A204.1 (cell line): ENCODE measurements at regions not wholly inside any gene's neighbourhood (a gene's known extent, or its start where the extent isn't known, plus 50 kb on each side); places are given as distances from the start of the nearest gene placed in this dataset.

Source experiments
- FAIRE-seq: peaks from 2 replicates; lab custom pipeline; 2012; peaks lifted over from hg19 to GRCh38; lab: Jason Lieb, UNC

DNA sequence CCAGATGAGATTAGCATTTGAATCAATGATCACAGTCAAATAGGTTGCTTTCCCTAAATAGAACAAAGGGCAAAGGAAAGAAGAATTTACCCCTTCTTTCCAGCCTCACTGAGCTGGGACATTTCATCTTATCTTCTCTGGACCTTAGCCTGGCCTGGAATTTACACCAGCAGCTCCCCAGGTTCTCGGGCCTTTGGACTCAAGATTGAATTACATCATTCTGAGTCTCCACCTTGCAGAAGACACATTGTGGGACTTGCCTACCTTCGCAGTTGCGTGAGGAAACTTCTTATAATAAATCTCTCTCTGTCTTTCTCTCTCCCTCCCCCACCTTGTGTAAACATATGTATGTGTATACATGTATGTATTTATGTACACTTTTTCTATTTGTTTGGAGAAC, 732.4 kb downstream of the IPMK start:
- no peak for FAIRE-seq

DNA sequence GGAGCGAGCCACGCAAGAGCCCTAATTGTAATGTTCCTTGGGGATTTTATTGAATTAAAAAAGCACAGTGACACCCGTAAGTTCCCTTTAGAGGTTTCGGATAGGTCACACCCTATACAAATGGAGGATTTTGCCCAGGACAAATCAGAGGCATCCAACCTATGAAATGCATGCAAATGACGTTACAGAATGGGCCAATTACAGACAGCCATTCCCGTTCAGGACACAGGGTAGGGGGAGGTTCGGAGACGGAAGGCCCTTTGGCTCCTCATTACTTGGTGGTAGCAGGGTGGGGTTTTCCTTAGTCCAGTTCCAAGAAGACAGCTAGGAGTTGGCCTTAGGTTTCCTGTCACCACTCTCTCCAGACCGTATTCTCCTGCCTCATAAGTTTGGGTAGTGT, 754.1 kb downstream of the IPMK start:
- FAIRE-seq, result no peak

DNA sequence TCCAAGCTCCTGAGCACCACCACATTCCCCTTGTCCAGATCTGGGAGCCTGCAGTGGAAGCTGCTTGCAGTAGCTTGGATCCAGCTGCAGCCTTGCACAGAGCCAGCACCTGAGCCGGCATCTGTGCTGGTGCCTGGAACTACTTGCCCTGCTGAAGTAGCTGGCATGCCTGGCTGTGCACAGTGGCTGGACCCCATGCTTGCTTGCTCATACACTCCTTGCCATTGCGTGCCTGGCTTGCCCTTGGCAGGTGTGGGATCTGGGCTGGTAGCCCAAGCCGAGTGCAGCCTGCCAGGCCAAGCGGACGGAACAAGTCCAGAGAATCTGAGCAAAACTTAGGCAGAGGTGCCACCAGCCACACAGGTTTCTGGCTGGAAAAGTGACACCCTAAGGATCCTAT, 759.9 kb downstream of the IPMK start:
- FAIRE-seq, result no peak

DNA sequence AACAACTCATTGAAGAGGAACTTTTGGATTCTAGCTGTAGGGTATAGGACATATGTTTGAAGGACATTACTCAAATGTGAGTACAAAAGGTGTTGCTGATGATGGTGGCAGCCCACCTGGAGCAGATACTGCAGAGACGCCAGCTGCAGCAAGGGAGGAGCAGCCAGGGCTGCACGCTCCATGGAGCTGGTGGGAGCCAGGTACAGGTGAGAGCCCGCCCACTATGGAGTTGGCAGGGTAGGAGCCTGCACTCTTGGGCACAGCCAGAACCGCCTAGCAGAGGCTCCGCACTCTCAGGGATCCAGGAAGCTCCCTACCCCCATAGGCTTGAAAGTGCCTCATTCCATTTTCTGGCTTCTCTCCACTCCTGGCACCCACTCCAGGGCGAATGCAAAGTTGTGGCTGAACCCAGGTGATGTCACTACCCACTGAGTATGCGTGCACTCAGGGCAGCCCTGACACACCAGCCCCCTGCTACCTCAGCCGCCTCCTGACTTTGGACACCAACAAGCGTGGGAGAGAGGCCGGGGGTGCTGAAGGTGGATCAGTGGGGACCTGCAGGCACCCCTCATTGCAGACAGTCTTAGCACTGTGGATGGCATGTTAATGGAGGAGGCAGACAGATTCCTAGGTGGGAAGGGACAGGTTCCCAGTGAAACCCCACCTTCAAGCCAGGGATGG, 761.1 kb downstream of the IPMK start:
- FAIRE-seq, result no peak

DNA sequence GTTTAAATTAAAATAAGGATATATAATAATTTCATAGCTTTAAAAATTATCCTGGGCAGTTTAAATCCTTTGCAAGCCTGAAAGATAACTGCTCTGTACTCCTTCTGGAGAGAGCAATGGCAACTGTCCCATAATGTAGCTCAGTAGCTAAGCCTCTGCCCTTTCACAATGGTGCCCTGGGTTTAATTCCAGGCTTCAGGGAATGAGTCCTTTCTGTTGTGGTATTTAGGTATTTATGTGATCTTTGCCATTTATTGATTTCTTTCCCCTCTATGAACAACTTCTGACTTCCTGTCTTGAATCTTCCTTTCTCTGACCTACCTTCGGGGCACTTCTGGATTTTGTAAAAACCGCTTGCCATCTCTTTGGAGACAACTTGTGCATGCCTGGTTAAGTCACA, 773.2 kb downstream of the IPMK start:
- no peak for FAIRE-seq

DNA sequence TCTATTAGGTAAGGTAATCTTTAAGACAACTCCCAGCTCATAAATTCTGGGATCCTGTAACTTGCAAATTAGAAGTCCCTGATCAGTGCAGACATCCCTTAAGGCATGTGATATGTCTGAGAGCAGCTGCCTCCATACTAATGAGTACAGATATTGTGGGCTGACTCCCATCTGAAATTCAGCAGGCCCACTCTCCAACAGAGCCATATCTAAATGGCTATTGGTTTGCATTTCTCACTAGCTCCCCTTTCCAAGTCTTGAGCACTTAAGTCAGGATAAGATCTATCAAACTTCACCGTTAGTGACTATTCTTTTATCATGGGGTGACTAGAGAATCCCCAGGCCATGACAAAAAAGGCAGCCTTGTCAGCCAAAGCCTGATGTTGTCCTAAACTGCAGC, 785.4 kb downstream of the IPMK start:
- no peak for FAIRE-seq

DNA sequence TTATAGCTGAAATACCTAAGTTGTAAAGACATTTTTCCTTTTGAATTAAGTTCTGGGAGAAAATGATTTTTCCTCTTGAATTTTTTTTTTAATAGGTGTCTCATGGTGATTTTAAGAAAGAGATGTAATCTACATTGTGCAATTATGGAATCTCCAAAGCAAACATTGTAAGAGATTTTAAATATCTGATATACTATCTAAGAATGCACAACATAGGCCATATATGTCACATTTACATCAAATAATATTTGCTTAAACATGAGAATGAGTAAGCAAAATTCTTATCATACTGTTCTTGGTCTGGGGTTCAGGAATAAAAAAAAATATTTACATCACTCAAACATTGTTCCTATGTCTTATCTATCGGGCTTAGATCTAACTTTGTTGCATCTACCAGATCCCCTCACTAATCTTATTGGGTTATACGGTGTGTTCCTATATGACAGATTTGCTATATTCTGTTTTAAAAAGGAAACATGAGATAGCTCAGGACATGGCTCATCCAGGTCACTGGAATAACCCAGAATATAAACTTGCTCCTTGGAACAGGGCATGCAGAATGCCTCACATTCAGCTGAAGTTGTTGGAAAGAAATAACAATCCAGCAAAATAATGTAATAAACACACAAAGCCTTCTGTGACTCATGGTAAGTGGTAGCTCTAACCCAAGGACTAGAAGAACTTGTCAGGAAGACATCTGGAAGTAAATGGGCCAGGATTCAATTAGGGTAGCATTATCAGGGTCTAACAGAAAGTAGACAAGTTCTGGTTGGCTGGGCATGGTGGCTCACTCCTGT, 794.7 kb downstream of the IPMK start:
- no peak for FAIRE-seq

DNA sequence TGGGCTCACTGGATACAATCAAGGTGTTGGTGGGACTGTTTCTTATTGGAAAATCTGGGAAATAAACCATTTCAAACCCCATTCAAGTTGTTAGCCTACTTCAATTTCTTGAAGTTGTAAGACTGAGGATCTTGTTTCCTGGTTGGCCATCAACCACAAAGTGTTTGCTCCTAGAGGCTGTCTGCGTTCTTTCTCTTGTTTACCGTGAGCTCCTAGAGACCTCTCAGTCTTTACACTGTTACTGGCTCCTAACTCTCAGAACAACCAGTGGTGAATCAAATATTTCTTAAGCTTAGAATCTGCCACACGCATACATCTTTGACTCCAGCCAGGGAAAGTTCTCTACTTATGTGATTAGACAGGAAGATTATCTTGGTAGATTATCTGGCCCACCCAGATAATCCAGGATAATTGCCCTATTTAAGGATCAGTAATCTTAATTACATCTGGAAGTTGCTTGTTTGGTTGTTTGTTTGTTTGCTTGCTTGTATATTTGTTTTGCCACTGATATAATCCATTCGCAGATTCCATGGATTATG, 798.7 kb downstream of the IPMK start:
- FAIRE-seq, result no peak

DNA sequence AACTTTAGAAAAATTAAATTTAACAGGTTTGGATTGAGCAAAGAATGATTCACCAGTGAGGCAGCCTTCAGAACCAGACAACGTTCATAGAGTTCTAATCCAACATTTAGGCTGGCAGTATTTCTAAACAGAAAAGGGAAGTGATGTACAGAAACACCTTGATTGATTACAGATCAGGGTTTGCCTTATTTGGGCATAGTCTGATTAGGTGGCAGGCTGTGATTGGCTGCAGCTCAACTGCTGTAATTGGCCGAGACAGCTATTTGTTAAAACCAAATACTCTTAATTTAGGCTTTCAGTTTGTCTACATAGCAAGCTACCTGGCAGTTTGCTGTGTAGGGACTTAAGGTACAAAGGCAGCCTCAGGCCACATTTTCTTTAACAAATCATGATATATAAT, 802.5 kb downstream of the IPMK start:
- FAIRE-seq, result no peak

DNA sequence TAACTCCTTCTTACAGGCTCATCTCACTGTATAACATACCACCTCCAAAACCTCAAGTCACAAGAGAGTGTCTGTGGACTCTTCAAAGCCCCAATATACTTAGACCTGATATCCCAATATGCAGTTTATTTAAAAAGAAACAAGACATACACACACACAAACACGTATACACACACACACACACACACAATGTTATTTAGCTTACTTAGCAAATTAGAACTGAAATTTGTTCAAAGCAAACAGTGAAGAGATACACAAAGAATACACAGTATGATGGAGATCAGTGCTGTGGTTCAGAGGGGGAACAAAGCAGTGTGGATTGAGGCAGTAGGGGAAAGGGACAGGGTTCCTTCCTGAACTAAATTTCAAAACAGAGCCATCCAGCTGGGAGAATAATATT, 807.2 kb downstream of the IPMK start:
- FAIRE-seq, result no peak

DNA sequence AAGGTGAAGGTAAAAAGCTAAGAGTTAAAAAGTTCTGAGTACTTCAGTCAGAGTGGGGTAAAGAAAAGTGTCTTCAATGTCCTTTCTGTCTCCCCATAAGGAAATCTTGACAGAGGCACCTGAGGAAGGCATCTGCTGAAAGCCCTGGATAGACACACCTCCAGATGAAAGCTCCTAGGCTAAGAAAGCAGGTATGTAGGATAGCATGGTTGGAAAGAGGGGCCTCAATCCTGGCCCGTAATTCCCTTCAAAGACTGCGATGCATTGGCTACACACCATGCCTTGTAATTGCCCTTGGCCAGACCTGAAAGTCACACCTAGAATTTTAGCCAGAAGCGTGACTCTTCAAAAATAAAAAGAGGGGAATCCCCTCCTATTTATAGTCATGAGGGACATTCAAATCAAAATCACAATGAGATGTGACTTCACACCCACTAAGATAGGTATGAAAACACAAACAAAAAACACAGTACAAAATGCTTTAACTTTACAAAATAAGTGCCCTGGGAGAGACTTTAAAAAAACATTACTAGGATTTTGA, 809.7 kb downstream of the IPMK start:
- no peak for FAIRE-seq

DNA sequence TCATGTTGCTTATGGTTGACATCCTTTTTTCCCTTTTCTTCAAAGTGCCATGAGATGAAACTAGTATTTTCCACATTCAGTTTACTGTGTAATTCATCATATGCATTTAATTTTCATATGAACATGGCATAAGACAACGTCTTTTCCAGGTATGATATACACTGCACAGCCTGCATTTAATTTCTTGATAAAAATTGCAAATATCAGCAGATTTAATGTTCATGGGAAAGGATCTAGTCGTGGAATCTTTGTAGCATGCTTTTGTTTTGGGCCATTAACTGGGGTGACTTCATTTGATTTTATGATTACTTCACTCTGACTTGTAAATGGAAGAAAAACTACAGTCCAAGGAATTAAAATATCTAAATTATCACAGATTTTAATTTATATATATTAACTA, 837.3 kb downstream of the IPMK start:
- no peak for FAIRE-seq

DNA sequence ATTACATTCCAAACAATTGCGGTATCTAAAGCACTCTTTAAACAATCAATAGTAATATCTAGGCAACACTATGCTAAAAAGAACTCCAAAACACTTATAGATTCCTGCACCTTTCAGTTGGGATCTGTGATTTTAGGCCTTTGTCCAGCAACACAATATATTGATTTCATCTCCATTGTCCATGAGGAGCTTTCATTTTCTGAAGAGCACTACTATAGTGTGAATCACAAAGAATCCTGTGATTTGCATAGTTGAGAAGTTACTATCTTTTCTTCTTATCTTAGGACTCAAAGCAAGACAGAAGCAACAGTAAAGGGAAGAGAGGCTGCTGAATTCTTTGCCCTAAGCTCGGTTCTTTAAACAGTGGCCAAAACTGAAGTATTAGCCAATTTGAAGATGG, 846.8 kb downstream of the IPMK start:
- no peak for FAIRE-seq

DNA sequence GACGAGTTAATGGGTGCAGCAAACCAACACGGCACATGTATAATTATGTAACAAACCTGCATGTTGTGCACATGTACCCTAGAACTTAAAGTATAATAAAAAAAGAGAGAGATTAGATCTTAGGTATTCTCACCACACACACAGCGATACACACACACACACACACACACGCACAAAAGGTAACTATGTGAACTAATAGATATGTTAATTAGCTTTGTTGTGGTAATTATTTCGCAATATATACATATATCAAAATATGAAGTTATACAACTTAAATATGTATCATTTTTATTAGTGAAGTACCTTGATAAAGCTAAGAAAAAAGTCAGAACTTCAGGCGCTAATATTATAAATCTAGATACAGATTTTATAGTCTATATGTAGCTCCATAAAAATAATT, 849.2 kb downstream of the IPMK start:
- FAIRE-seq, result no peak

DNA sequence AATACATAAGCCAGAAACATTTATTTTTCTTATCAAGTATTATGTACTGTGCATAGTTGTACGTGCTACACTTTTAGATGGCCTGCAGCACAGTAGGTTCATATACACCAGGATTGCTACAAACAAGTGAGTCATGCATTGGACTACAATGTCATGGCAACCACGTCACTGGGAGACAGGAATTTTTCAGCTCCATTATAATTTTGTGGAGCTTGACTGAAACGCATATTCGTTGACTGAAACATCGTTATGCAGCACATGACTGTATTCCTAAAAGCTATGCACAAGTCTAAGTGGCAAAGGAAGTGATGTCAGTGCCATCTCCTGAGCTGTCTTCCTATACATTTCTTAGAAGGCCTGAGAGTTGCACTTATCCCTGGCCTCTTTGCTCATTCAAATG, 871.8 kb downstream of the IPMK start:
- FAIRE-seq, result no peak

DNA sequence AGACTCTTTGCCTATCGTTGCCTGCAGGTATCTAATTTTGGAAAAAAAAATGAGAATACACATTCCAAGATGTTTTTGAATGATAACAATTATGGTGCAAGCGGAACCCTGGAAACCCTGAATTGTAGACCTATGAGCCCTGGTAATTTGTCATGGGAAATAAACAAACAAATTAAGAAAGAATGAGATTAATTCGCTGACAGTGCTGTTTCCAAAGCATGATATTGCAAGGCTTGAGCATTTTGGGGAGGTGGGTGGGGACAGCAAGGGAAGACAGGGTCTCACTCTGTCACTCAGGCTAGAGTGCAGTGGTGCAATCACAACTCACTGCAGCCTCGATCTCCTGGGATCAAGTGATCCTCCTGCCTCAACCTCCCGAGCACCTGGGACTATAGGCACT, 900.3 kb downstream of the IPMK start:
- no peak for FAIRE-seq

DNA sequence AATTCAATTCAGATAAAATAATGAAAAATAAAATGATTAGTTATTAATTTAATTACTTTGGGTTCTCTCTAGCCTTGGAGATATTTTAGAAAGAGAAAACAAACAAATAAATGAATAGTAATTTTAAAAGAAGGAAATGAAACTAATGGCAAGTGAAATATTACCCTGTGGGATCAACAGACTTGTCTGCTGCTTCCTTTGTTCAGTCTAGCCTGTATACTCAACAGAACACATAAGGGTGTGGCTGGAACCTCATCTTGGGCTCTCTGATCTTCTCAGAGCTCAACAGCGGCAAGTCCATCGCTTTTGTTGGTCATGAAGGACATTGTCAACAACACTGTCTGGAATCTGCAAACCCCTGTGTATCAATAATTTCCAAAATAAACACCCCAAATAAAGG, 904.9 kb downstream of the IPMK start:
- FAIRE-seq, result no peak

DNA sequence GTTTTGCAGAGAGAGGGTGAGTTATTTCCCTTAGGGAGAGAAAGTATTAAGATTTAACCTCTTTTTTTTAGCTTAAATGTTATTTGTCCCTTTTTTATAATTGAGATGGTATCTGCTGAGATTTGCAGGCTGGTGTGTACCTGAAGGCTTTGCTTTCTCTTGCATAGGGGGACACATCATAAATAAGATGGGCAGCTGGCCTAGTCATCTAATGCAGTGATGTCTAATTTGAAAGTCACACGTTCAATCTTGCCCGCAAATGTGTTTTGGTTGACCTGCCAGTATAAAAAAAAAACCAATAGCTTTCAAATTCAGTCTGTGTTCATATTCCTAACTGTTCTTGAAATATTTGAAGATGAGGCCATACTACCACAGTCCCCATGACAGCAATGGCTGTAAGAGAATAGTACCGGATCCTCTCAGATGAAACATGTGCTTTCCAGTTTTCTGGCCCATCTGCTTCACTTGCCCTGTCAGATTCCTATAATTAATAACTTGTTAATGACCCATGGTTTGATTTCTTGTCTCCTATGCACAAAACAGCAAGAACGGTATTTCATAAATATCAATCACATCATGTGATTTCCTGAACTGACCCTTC, 914.2 kb downstream of the IPMK start:
- FAIRE-seq, result no peak

DNA sequence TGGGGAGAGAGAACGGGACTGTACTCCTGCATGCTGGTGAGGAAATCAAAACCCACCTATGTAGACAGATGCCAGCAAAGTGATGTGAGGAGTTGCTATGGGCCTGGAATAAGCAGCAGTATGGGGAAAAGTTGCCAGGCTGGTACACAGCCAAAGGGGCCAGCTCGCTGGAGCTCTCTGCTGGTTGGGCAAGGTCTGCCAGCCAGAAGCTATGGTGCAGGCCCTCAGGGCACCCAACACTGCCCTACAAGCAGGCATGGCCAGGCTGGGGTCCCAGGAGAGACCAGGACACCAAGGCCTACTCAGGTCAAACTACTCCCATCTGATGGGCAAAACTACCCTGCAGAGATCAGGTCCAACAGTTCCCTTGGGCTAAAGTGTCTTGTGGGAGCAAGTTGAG, 916.6 kb downstream of the IPMK start:
- no peak for FAIRE-seq

DNA sequence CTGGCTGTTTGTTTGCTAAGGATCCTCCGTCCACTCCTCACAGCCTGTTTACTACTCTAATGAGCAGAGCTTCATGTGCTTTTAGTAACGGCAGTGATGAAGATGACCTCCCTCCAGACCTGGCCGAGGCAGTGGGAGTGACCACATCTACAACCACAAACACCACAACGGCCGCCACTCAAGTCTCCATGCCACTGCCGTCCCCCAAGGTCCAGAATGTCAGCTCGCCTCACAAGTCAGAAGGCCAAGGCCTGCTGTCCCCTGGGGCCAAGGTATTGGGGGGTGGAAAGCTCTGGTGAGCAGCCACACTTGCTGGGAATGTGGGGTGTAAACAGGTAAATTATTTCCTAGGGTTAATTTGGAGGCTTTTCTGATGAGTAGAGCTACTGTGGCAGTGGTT, 926.4 kb downstream of the IPMK start:
- no peak for FAIRE-seq

DNA sequence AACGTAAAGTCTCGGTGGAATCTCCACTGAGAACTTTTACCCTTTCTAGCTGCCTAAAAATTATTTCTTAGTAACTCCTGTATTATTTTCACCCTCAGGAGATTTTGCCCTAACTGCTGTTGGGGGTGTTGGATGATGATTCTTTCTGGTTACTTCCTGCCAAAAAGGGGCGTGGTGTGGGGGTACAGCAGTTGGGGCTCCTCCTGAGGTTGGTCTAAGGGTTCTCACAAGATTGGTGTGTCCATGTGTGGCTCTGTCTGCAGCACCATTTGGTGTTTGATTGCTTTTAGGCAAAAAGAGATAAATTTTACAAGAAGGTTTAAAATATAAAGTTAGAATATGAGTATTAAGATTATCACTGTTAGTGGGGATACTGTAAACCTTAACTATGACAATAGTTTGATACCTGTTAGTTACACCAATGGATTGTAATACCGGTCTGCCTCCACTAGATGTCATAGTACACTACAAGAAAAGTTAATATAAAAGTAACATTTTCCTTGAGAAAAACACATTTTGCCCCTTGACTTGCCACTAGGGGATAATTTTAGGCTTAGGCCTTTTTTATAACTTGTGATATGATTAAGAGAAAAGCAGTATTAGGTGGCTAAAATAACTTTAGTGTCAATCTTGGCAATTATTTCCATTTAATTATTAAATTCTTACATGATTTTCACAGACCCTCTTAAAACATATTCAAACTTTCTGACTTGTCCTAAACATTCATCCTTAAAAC, 928.7 kb downstream of the IPMK start:
- FAIRE-seq, result peak; percentile 99

DNA sequence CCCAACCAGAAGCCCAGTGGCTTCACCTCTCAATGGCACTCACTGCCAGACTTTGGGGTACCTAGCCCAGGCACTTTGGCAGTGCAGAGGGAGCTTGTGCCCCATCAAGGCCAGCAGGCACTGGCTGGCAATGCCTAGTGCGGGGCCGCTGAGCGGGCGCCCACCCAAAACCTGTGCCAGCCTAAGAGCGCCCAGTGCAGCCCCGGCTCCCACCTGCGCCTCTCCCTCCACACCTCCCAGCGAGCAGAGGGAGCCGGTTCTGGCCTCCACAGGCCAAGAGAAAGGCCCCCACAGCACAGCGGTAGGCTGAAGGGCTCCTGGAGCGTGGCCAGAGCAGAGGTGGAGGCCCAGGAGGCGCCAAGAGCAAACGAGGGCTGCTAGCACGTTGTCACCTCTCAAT, 930.8 kb downstream of the IPMK start:
- FAIRE-seq, result no peak

DNA sequence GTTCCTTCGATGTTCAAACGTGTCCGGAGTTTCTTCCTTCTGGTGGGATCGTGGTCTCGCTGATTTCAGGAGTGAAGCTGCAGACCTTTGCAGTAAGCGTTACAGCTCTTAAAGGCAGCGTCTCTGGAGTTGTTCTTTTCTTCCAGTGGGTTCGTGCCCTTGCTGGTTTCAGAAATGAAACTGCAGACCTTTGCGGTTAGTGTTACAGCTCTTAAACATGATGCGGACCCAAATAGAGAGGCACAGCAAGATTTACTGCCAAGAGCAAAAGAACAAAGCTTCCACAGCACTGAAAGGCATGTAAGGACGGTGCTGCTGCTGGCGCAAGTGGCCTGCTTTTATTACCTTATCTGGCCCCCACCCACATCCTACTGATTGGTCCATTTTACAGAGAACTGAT, 931.4 kb downstream of the IPMK start:
- no peak for FAIRE-seq
